ENCODE measurements at regions not wholly inside any gene's neighbourhood (a gene's known extent, or its start where the extent isn't known, plus 50 kb on each side); places are given as distances from the start of the nearest gene placed in this dataset.
"Not testable (repeated sequence)": the region's sequence is repeated elsewhere in the genome, so short reads cannot be mapped to it uniquely, and the experiment has no call there.

DNA sequence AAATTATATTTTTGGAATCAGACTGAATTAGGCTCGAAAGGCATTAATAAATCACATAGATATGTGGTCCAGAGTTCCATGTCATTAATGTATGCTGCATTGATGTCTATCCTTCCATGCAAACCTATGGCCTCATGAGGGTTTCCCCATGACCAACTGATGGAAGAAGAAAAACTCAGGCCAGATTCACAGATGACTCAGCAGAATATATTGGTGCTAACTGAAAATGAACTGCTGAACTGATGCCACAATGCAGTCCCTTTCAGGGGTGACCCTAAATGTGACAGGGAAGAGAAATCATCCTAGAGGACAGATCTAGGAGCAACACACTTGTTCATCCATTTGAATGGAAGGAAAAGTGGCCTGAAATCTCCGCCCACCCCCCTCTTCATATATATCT is 110.5 kb upstream of the KCND3 start:
- no peak for DNase-seq (ENCODE audit: low read depth, low spot score)

- DNase-seq (ENCODE audit: low read depth, low spot score): no peak
These were observed 116.1 kb upstream of the KCND3 start for GRCh38 chr1:112105557-112105956.

DNA sequence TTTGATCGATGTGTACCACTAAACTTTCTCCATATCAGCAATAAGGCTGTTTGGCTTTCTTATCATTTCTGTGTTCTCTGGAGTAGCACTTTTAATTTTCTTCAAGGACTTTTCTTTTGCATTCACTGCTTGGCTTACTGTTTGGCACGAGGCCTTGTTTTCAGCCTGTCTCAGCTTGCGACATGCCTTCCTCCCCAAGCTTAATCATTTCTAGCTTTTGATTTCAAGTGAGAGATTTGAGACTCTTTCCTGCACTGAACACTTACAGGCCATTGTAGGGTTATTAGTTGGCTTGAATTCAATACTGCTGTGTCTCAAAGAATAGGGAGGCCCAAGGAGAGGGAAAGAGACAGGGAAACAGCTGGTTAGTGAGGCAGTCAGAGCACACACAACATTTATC is 120.6 kb upstream of the KCND3 start:
- DNase-seq (ENCODE audit: low read depth, low spot score): no peak

DNA sequence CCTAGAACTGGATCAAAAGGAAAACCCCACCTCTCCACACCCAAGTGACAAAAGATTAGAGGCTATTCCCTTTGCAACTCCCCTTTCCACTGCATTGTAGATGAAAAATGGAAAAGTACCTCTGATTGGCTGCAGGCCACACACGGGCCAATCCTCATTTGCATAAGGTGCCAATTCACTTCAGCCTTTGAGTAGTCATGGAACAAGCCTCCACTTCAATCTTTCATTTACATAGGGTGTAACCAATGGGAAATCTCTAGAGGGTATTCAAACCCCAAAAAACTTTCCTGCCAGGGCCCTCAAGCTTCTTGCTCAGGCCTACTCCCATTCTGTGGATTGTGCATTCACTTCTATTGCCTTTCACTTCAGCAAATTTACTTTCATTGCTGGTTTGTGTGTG is 122.3 kb upstream of the KCND3 start:
- DNase-seq (ENCODE audit: low read depth, low spot score): no peak

DNA sequence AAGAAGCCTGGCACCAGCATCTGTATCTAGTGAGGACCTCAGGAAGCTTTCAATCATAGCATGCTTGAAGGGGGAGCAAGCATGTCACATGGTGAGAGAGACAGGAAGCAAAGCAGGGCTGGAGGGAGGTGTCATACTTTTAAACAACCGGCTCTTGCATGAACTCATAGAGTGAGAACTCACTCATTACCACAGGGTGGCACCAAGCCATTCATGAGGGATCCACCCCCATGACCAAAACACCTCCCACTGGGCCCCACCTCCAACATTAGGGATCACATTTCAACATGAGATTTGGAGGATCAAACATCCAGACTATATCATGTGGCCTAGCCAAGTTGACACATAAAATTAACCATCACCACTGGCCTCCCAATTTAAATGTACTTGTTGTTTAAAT is 125.1 kb upstream of the KCND3 start:
- no peak for DNase-seq (ENCODE audit: low read depth, low spot score)

GRCh38 chr1:112126598-112126997 is 137.1 kb upstream of the KCND3 start:
- no peak for DNase-seq (ENCODE audit: low read depth, low spot score)

- DNase-seq (ENCODE audit: low read depth, low spot score): not testable (repeated sequence)
These were observed 138.1 kb upstream of the KCND3 start for GRCh38 chr1:112127606-112128005.

DNA sequence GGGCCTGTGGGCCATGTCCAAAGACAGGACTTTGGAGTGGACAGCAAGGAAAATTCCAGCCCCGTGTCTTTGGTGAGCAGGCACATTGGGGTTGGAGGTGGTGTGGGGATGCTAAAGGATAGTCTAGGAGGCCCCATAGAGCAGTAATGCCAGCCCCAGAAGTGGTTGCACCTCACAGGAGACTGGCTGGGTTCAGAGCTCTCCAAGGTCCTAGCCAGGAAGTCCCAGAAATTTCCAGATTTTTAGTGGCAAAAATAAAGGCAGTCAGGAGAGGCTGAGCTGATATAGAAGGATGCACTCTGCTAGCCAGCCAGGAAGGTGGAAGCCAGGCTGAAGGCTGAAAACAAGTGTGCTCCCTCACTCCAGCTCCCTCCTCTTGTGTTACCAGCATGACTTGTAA is 144.0 kb upstream of the KCND3 start:
- no peak for DNase-seq (ENCODE audit: low read depth, low spot score)

- DNase-seq (ENCODE audit: low read depth, low spot score): no peak
These were observed 151.3 kb upstream of the KCND3 start for GRCh38 chr1:112140743-112141142.

DNA sequence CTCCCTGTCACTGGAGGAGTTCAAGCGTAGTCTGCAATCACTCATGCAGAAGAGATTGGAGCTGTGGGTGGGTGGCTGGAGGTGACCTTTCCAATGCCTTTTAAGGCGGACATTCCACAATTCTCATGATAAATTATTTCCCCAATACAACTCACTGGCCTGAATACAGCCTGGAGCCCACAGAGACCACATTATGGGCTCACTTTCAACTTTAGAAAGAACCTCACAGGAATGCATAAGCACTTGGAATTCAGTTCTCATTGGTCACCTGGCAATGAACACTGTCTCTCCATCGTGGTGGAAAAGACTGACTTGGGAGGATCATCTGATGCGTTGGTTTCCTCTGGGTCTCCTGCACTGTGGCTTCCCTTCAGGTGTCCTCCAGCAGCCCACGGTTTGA is 151.8 kb upstream of the KCND3 start:
- no peak for DNase-seq (ENCODE audit: low read depth, low spot score)

- no peak for DNase-seq (ENCODE audit: low read depth, low spot score)
These were observed 152.5 kb upstream of the KCND3 start for GRCh38 chr1:112141923-112142322.

DNA sequence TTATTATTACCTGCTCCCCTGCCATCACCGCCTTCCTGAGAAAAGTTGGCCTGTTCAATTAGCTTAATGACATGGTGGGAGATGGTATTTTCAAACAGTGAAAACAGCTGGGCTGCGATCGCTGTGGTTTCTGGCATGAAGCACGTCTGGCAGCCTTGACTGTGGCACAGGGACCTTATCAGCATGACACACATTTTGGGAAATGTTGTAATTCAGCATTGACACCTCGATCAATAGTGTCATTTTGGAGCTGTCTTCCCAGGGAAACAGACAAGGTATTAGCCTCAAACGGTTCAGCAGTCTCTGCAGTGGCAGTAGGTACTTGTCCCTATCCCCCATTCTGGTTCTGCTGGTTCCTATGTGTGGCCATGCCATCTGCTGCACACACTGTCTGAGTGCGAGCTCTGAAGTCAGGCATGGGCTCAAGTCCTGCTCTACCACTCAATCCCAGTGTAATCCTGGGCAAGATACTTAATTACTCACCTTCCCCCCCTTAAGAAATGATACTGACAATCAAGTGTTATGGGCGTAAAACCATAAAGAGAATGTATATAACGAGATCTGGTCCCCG is 154.5 kb upstream of the KCND3 start:
- no peak for DNase-seq (ENCODE audit: low read depth, low spot score)

GRCh38 chr1:112144733-112145426 is 155.4 kb upstream of the KCND3 start:
- no peak for DNase-seq (ENCODE audit: low read depth, low spot score)

- no peak for DNase-seq (ENCODE audit: low read depth, low spot score)
These were observed 156.8 kb upstream of the KCND3 start for GRCh38 chr1:112146201-112146715.

DNA sequence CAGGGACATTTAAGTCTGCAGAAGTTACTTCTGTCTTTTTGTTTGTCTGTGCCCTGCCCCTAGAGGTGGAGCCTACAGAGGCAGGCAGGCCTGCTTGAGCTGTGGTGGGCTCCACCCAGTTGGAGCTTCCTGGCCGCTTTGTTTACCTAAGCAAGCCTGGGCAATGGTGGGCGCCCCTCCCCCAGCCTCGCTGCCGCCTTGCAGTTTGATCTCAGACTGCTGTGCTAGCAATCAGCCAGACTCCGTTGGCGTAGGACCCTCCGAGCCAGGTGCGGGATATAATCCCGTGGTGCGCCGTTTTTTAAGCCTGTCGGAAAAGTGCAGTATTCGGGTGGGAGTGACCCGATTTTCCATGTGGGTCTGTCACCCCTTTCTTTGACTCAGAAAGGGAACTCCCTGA is 170.7 kb upstream of the KCND3 start:
- DNase-seq (ENCODE audit: low read depth, low spot score): not testable (repeated sequence)

DNA sequence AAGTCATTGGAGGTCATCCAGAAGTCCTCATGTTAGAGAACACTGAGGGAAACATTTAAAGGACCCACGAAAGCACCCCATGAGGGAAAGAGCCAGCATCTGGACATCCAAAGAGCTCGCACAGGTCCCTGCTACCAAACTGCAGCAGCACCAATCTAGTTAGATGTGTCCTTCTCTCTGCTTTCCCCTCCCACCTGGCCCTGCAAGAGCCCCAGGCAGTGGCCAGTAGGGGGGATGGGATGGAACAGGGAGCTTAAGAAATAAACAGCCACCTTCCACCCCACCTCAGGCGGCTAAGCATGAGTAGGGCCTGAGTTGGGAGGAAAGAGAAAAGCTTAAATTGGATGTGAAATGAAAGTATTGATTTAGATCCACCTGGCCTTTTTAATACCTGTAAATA is 175.9 kb upstream of the KCND3 start:
- DNase-seq (ENCODE audit: low read depth, low spot score): no peak

DNA sequence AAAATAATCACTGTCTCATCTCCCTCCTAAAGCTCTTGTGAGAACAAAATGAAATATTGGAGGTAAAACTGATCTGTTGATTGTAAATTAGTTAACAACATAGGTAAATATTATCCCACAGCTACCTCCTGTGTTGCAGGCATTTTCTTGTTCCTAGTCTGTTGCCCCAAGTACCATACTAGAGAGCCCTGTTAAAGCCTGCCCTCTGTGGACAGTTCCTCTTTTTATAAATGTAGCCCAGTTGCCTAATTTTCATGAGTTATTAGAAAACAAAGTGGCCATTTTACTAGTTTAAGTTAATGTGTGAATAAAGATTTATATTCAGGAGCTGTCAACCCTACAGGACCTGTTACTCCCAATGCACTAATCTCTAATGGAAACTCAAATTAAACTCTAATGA is 180.0 kb upstream of the KCND3 start:
- DNase-seq (ENCODE audit: low read depth, low spot score): no peak

- DNase-seq (ENCODE audit: low read depth, low spot score): peak; percentile 17
These were observed 182.9 kb upstream of the KCND3 start for GRCh38 chr1:112172294-112172882.

DNA sequence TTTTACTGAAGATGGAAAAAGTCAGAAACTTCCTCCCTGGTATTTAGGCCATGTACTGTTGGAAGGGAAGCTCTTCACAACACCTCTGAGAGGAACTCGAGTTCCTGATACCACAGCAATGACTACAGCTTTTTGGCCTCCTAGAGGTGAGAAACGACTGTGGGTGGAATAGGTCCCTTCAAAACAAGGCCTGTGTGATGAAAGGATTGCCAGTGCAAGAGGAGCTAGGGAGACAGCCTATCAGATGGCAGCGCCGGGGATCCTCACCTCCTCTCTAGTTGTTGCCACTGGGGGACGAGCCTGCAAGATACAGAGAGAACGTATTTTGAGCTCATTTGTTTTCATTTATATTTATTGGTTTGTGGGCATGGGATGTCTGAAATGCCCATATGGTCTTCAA is 187.8 kb upstream of the KCND3 start:
- DNase-seq (ENCODE audit: low read depth, low spot score): no peak

GRCh38 chr1:112188611-112189010 is 199.1 kb upstream of the KCND3 start:
- DNase-seq (ENCODE audit: low read depth, low spot score): no peak

- DNase-seq (ENCODE audit: low read depth, low spot score): no peak
These were observed 199.9 kb upstream of the CTTNBP2NL start for GRCh38 chr1:112196008-112196588.

DNA sequence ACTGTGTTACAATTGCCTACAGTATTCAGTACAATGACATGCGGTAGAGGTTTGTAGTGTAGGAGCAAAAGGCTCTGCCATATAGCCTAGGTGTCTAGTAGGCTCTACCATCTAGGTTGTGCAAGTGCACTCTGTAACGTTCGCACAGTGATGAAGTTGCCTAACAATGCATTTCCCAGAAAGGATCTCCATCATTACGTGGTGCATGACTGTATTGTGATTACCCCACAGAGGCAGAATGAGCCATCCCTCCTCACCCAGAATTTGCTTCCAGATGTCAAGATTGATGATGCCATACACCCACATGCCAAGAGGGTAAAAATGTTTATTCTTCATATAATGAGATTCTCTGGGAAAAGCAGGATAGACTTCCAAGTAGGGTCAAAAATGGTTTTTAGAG is 199.3 kb upstream of the CTTNBP2NL start:
- DNase-seq (ENCODE audit: low read depth, low spot score): no peak

GRCh38 chr1:112209493-112209892 is 186.5 kb upstream of the CTTNBP2NL start:
- no peak for DNase-seq (ENCODE audit: low read depth, low spot score)
